NOMO-1 treated with DMSO at 0.1 percent for 48 hours (cell line): ENCODE measurements at regions not wholly inside any gene's neighbourhood (a gene's known extent, or its start where the extent isn't known, plus 50 kb on each side); places are given as distances from the start of the nearest gene placed in this dataset.

Source experiments
- DNase-seq: peaks from one replicate; lab custom pipeline; 2025; ENCODE audit not compliant: unreplicated experiment; lab: John Stamatoyannopoulos, UW

GRCh38 chr5:155068616-155069100 lies 55.1 kb downstream of the KIF4B start:
- no peak for DNase-seq

- no peak for DNase-seq
Observed at GRCh38 chr5:155069961-155070360, 56.4 kb downstream of the KIF4B start.

- no peak for DNase-seq
Observed at GRCh38 chr5:155070781-155071180, 57.2 kb downstream of the KIF4B start.

- DNase-seq, result no peak
Observed at GRCh38 chr5:155076379-155076778, 62.8 kb downstream of the KIF4B start.

GRCh38 chr5:155079698-155080097 lies 66.1 kb downstream of the KIF4B start:
- DNase-seq, result no peak

GRCh38 chr5:155080721-155081120 lies 67.2 kb downstream of the KIF4B start:
- DNase-seq, result no peak

- DNase-seq, result no peak
Observed at GRCh38 chr5:155081618-155082017, 68.1 kb downstream of the KIF4B start.

- DNase-seq, result no peak
Observed at GRCh38 chr5:155082401-155082800, 68.8 kb downstream of the KIF4B start.

GRCh38 chr5:155085282-155085989 lies 71.9 kb downstream of the KIF4B start:
- no peak for DNase-seq

- DNase-seq, result no peak
Observed at GRCh38 chr5:155087036-155087435, 73.5 kb downstream of the KIF4B start.

GRCh38 chr5:155088811-155089210 lies 75.3 kb downstream of the KIF4B start:
- DNase-seq, result no peak

- DNase-seq, result no peak
Observed at GRCh38 chr5:155089643-155090042, 76.1 kb downstream of the KIF4B start.

GRCh38 chr5:155091063-155091648 lies 77.6 kb downstream of the KIF4B start:
- DNase-seq, result no peak

- no peak for DNase-seq
Observed at GRCh38 chr5:155091768-155092717, 78.5 kb downstream of the KIF4B start.

- DNase-seq, result no peak
Observed at GRCh38 chr5:155094455-155094854, 80.9 kb downstream of the KIF4B start.

GRCh38 chr5:155097995-155098394 lies 84.4 kb downstream of the KIF4B start:
- no peak for DNase-seq

- DNase-seq, result no peak
Observed at GRCh38 chr5:155098433-155098832, 84.9 kb downstream of the KIF4B start.

- no peak for DNase-seq
Observed at GRCh38 chr5:155101697-155102096, 88.1 kb downstream of the KIF4B start.

GRCh38 chr5:155103146-155103545 lies 89.6 kb downstream of the KIF4B start:
- DNase-seq, result no peak

GRCh38 chr5:155104441-155104840 lies 90.9 kb downstream of the KIF4B start:
- DNase-seq, result no peak

GRCh38 chr5:155106221-155106620 lies 92.7 kb downstream of the KIF4B start:
- no peak for DNase-seq

- no peak for DNase-seq
Observed at GRCh38 chr5:155113888-155114287, 100.3 kb downstream of the KIF4B start.
